RKO (cell line): ENCODE measurements at regions not wholly inside any gene's neighbourhood (a gene's known extent, or its start where the extent isn't known, plus 50 kb on each side); places are given as distances from the start of the nearest gene placed in this dataset.
"Not testable (repeated sequence)": the region's sequence is repeated elsewhere in the genome, so short reads cannot be mapped to it uniquely, and the experiment has no call there.

Source experiments
- DNase-seq: peaks from one replicate; pipeline ENCODE4 v3.0.0-alpha.2; 2016; ENCODE audit warnings: low spot score

DNA sequence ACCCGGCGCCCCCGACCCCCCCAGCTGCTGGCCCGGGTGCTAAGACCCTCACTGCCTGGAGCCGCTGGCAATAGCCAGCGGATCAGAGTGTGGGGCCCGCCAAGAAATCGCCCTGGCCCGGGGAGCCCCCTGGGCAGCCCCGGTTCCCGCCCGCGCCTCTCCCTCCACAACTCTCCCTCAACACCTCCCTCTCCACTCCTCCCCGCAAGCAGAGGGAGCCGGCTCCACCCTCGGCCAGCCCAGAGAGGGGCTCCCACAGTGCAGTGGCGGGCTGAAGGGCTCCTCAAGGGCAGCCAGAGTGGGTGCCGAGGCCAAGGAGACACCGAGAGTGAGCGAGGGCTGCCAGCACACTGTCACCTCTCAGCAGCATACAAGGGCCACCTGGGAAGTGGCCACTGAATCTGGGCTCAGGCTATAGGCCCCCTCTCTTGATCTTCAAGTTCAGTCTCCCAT, 385.5 kb downstream of the SEC14L1 start:
- no peak for DNase-seq

DNA sequence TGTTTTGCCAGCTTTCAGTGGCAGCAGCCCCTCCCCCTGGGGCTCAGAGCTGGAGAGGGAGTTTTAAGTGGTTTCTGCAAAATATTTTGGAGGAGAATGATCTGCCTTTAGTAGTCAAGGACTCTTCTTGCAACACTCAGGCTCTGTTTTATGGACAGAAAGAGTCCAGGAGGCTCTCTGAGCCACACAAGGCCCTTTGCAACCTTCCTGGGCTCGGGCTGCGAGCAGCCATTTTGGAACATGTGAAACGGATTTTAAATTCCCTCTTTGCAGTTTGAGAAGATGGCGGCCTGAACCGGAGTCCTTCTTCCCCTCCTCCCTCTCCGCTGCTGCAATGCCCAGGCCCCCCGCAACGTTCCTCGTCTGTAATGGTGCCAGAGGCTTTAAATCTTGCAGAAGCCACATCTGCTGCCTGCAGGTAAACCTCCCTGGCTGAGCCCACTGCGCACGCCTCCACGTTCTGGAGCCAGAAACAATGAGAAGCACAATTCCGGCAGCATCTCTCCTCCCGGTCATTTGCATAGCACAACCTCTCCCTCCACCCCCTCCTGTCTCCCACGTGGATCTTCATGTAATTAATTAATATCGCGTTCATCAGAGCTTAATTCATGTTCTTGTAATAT, 386.1 kb downstream of the SEC14L1 start:
- DNase-seq = no peak

DNA sequence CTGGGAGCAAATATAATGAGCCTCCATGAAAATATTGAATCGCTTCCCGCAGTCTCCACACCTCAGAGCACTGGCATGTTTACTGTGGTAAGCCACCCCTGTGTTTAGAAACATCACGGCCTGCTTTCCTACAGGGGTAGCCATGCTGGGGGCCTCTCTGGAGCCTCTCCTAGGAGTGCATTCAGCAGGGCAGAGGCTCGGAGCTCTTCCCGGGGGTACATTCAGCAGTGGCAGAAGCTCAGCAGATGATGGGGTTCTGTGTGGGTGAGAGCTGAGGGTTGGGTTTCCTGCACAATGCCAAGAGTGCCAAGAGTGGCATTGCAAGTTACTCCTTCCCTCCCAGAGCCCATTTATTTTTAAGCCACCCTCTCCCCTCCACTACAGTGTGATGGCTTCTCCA, 386.6 kb downstream of the SEC14L1 start:
- DNase-seq = no peak

DNA sequence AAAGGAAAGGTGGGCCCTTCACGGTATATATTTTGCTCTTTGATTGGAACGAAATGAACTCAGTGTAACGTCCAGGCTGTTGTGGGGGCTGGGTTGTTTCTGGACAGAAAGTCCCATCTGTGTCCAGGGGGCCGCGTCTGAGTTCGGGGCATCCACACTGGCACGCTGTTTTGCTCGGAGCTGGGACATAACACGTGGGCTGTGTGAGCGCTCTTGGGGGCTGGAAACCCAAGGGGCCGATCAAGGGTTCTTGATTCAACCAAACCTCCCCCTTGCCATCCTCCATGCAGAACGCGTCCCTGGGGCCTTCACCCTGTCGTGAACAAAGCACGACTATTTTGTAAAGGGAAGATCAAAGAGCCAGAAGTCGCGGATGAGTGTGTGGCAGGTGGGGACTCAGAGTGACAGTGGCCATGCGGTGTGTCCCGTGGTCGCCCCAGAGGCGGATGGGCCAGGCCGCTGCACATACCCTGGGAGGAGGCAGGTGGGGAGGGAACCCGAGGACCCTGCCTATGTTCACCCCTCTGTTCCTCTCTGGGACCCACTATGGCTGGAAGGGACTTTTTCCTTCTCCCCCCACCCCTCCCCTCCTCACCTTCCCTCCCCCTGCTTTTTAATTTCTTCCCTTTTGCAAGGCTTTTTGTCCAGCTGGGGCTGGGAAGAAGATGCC, 387.2 kb downstream of the SEC14L1 start:
- DNase-seq = no peak

DNA sequence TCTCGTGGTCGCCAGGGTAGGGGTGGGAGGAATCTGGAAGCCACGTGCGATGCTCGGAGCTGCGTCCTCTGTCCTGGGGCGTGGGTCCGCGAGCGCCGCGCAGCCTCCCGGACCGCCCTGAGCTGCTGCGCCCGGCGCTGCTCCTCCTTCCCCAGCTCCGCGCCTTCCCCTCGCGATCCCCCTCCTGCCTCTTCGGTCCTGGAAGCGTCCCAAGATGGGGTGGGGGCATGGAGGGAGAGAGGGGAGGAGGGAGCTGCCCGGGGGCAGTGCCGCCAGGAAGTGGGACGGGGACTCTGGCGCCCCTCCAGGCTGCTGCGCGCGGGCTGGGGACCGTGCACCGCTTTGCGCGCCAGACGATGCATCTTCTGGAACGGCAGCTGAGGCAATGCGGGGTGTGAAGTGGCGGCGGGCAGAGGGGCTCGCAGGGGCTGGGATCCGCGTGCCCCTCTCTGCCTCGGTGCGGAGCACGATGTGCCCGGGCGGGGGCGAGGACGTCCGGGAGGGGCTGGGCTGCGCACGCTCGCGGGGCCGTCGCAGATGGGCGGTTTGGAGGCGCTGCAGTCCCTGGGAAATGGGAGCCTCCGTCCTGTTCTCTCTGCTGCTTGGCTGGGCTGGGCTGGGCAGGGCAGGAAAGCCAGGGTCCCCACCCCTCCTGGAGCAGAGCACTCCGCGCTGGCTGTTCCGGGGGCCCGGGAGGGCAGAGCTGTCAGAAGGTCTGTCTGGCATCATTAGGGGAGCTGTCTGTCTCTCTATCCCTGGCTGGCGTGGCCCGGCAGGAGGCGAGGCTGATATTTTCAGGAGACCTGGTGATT, 388.0 kb downstream of the SEC14L1 start:
- DNase-seq = no peak

DNA sequence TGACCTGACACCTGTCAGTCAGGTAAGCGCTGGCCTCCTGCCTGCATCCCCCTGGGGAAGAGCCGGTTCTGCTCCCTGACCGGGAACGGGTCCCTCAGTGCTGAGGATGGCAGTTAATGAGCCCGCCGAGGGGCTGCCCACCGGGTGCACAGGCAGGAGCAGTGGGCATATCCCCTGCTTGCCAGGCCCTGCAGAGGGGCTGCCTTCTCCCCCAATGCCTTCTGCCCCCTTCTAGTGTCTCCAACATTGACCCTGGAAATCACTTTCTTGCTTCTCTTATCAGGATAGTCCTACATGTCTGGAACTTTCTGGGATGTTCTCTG, 388.5 kb downstream of the SEC14L1 start:
- DNase-seq = no peak

DNA sequence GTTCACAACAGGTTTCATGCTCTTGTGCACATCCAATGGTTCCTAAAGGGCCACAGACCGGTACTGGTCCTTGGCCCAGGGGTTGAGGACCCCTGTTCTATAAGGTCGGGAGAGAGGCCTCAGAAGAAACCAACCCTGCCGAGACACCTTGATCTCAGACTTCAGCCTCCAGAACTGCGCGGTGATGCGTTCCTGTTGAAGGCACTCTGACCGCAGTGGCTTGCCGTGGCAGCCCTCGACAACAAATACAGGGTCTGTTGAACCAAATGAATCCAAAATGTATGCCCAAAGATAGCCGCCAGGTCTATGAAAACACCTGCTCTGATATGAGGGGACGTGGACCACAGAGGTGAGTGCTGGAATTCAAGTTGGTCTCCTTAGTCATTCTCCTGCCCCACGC, 389.8 kb downstream of the SEC14L1 start:
- no peak for DNase-seq

DNA sequence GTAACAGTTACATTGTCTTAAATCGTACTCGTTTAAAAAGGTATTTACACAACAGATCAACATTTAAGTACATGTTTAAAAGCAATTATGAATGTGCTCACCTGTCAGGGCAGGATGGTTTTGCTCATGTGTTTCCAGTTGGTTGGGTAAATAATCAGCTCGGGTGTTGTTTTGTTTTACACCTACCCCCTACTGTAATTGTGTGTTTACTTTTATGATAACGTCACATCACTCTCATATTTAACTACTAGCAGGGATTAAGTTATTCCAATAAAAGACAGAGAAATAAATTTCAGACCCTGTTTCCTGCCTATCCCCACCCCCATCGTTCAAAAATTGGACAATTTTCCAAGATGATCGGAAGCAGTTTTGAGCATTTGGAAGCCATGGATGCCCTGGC, 390.2 kb downstream of the SEC14L1 start:
- DNase-seq = no peak

DNA sequence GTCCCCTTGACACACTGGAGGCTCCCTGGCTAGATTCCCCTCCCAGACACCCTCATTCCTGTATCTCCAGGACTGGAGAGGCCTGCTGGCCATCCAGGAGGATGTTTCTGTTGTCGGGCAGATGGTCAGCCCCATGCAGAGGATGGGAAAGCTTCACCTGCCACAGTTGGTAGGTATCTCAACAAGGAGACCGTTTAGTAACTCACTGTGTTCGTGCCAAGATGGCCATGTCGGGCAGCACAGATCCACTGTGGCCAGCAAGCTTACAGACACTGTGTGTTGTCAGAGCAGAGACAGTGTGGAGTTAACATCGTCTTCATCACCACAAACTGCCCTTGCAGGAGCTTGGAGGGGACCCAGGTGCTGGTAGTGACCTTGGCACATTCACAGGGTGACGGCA, 390.9 kb downstream of the SEC14L1 start:
- no peak for DNase-seq

DNA sequence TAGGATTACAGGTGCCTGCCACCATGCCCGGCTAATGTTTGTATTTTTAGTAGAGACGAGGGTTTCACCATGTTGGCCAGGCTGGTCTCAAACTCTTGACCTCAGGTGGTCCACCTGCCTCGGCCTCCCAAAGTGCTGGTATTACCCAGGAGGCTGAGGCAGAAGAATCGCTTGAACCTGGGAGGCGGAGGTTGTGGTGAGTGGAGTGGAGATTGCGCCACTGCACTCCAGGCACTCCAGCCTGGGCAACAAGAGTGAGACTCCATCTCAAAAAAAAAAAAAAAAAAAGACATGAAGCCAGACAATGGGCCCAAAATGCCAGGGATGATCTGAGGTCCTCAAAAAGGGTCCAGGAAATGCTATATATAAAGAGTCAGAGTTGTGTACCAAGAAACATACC, 392.9 kb downstream of the SEC14L1 start:
- not testable (repeated sequence) for DNase-seq

DNA sequence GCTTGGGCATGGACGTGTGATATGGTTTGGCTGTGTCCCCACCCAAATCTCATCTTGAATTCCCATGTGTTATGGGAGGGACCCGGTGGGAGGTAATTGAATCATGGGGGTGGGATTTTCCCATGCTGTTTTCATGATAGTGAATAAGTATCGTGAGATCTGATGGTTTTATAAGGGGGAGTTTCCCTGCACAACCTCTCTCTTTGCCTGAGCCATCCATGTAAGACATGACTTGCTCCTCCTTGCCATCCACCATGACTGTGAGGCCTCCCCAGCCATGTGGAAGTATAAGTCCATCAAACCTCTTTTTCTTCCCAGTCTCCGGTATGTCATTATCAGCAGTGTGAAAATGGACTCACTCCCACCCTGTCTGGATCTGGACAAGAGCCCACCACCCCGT, 393.4 kb downstream of the SEC14L1 start:
- no peak for DNase-seq

DNA sequence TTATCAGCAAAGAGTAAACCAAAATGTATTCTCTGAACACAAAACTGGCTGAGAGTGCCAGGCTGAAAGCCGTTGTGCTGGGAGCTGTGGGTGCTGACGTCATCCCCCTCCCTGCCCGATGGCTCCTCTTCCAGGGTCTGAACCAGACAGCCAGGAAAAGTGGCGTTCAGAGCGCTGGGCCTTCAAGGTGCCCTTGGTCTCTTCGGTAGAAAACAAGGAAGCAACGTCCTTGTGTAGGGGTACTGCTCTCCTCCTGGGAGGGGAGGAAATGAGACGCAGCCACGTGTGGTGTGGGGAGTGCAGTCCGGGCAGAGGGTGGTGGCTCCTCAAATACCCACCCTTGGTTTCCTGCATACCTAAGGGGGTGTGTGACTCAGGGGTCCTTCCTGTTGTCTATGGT, 394.7 kb downstream of the SEC14L1 start:
- no peak for DNase-seq

DNA sequence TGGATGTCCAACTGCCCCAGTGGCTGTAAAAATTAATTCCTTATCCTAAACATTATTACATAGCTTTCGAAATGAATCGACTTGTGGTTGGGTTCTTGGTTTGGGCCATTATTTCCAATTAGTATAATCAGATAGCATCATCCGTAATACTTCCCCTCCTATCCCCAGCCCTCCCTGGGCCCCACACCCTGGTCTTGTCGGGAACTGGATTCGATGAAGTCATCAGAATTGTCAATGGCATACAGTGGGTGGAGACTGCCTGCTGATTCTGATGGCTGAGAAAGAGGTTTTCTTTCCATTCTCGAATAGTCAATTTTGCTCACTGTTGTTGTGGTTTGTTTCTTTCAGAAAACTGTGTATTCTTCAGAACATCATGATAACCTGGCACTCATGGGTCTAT, 395.1 kb downstream of the SEC14L1 start:
- no peak for DNase-seq

DNA sequence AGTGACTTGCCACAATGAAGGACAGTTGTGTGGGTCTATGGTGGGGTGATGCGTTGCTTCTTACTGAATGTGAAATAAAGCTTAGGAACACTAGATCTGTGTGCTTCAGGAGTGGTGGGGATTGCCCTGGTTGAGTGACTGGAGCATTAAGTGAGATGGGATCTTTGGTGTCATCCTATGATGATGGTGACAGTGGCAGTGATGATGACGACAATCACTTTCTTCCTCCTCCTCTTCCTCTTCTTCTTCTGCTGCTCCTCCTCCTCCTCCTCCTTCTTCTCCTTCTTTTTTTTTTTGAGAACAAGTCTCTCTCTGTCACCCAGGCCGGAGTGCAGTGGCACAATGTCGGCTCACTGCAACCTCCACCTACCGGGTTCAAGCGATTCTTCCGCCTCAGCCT, 396.8 kb downstream of the SEC14L1 start:
- DNase-seq = no peak

DNA sequence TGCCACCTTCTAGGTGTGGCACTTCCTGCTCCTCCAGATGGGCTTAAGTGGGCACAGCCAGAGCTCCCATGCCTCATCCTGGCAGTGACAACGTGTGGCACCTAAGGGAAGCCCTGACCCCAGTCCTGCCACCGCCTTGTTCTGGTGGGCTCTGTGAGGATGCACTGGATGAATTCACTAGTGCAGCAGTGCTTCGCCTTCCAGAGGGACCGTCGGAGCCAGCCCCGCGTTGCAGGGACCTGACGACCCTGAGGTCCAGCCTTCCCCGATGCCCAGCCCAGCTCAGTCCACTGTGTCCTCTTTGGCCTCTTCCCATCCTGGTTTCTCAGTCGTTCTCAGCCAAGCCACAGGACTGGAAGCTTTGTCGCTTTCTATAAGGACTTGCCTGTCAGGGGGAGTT, 399.8 kb downstream of the SEC14L1 start:
- no peak for DNase-seq

DNA sequence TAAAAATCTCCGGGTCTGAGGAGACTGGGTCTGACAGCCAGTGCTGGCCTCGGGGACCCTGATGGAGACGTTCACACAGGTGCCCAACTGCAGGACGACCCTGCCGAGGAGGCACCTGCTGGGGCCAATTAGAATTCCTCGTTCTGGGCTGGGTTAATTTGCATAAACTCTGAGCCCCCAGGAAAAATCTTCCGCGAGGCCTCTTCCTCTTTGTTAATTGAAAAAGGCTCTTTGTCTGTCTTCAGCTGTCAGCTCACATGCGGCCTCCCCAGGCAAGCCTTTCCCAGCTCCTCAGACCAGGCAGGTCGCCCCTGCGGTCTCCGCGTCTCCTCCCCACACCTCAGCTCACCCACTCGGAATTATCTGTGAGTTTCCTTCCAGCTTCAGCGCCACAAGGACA, 400.2 kb downstream of the SEC14L1 start:
- DNase-seq = no peak

DNA sequence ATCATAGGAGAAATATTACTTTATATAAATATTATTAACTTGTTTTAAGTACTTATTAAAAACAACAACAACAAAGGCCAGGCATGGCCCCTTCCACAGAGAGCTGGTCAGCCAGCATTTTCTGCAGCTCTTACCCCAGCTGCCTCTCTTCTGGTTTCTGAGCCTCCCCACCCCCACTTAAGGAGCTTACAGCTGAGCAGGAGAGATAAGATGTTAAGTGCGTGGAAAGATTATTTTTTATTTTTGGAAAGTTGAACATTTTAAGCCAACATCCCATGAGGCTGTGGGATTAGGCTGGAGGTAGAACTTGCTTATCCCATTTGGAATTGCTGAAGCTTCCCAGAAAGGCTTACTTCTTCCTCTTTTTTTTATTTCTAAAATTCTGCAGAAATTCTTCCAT, 401.2 kb downstream of the SEC14L1 start:
- no peak for DNase-seq

DNA sequence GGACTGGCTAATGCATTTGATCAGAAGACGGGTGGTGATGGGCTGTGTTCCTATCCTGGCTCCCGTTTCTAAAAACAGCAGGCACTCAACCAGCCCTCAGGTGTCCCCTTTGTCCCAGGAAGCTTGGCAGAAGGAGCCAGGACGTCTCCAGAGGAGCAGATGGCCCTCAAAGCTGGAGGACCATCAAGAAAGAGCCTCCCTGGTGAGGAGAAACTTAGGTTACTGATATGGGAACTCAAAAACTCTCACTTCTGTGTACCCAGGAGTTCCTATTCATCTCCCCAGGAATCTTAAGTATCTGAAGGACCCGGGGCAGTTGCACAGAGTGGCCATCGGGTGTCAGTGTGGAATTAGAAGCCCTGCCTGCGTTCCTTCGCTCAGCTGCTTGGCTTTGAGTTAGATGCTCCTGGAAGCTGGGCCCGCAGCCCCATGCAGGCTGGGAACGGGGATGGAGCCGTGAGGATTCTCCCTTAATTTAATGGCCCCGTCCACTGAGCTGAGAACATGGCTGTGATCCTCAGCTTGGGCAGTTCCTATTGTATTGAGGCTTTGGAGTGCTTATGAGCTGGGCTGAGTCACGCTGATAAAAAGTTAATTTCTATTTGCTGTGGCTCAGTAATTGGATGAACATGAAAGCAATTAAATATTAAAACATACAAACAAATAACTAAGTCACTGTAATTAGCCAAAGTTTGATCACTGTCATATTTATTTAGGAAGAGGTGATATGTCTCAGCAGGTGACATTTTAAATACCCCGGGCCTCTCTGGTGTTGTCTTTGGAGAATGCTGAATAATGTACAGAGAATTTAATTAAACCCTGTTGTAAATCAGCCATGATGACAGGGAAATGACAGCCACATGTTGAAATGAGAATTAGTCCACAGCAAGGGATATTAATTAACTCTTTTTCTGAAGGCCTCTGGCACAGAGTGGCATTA, 402.1 kb downstream of the SEC14L1 start:
- peak; percentile 79 for DNase-seq

DNA sequence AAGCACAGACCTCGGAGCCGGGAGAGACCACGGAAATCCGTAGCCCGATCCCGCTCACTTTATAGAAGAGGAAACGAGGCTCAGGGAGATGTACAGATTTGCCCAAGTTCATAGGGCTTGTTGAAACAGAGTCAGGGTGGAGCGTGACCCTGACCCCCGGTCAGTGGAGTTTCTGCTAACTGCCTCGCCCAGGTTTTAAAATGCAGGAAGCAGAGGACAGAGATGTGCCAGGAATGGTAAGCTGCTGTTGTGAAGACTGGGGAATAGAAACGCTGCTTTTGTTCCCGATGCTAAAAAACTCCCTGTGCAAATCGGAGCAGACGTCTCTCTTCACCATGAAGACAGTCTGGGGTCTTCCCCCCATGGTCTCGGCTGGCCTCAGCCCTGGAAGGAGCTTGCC, 403.0 kb downstream of the SEC14L1 start:
- no peak for DNase-seq

DNA sequence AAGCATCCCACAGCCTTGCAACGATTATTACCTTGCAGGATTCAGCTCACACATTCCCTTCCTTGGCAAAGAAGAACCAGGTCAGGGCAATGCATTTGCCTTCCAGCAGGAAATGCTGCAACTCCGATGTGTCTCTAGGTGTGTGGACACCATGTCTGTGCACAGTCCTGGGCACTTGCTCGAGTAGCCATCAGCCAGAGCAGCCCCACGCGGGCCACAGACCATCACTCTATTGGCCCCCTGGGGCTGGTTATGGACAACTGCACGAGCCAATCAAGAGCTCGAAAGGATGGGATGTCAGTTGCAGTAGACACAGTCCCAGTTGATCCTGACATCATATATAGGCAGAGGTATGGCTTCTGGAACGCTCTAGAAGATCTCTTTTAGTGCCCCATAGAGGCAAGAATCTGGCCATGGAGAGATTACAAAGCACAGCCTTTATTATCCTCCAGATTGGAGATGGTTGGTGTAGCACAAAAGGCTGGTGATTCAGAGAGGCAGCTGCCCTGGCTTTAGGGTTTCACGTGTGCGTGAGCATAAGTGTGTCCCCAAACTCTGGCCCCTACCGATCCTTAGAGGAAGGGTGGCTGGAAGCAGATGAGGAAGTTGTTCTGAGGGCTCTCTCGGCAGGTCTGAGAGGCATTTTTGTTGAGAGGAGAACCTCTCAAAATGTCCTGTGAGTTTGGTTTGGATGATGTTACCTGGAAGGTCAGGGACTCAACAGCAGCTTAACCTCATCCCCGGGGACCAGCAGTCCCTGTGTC, 403.8 kb downstream of the SEC14L1 start:
- no peak for DNase-seq

DNA sequence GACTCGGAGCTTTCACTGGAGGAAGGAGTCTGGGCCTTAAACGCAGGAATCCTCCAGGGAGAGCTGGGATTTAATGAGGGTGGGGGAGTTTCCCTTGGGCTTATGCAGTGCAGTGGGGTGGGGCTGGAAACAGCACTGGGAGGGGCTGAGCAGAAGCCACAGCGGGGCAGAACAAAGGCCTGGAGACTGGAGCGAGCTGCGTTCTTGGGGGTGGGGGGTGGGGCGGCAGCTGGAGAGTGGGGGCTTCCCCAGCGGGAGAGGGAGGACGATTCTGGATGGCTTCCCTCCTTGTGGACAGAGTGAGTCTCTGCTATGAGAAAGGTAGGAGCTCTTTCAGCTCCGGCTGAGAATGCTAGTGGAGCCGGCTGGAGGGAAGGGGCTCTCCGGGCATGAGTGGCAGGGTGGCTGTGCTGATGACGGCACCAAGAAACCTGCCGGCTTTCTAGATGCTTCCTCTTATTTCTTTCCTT, 406.0 kb downstream of the SEC14L1 start:
- DNase-seq = no peak
